Right hindlimb (tissue), 1 donor: ENCODE measurements at regions not wholly inside any gene's neighbourhood (a gene's known extent, or its start where the extent isn't known, plus 50 kb on each side); places are given as distances from the start of the nearest gene placed in this dataset.

ENCODE experiments used
- DNase-seq: peaks from one replicate; pipeline ENCODE4 v3.0.0-alpha.2; 2018

DNA sequence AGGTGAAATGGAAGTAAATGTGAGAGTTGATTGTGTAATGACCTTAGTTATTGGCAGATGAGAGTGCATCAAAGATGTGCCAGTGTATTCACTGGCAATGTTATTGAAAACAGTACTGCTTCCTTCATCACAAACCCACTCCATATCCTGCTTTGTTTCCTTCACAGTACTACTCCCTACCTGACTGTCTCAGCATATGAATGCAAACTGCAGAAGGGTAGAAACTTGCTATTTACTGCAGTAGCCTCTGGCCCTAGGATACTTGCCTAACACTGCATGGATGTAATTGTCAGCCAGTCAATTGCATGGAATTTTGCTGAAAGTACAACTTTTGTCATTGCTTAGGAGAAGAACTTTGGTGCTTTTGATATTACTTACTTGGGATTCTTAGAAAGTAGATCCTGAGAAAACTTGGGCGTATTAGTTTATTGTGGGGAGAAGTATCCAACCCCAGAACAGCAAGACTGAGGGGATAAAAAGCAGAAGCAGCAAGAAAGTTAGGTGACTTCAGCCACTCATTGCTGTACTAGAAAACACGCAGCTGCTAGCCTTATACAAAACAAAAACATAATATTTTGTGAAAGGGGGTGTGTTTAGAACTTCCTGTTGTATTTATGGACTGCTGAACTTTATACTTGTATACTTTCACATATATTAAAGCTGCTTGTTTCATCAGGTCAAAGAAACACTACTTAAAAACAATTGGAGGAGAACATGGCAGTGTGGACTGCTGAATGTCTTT is 219.0 kb downstream of the CCNG2 start:
- DNase-seq: no peak

DNA sequence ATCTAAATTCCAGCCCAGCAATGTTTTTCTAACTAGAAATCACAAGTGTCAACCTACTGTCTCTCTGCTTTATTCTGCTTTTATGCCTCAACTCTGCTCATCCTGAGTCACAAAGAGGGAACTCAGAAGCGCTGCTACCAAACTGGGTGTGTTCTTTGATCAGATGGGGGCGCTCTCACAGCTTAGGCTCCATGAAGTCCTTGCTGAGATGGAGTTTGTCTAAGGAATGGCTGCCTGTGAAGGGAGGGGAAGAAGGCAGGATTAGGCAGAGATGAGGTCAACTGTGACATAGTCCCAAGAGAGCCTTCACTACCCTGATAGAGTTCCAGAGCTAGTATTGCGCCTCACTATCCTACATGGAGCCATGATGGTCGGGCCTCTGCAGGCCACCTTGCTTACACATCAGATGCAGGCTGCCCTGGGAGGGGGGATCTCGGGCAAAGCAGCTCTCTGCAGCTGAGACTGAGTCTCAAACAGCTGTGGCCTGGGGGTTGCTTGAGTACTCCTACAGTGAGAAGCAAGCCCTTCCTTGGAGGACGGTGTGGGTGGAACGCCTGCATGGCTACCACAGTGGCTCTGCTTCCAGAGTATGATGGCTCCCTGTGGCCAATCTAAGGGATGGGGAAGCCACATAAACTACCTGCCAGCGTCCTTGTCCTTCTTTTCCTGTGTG is 219.9 kb downstream of the CCNG2 start:
- no peak for DNase-seq

DNA sequence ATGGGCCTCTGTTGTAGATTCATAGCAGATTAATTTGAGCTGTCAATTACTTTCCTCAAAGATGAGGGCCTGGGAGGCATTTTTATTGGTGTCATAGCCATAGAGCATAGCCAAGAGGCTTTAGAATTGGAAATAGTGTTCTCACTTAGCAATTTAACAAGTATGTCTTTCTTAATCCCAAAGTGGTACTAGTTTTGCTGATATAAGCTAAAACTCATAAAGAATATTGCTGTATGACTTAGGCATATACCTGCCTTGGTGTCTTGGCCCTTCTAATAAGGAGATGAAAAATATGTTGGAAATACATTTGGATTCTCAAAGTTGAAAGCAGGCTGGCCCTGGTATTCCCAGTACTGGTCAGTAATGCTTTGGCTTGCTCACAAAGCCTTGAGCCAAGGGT is 221.5 kb upstream of the CXCL13 start:
- no peak for DNase-seq

DNA sequence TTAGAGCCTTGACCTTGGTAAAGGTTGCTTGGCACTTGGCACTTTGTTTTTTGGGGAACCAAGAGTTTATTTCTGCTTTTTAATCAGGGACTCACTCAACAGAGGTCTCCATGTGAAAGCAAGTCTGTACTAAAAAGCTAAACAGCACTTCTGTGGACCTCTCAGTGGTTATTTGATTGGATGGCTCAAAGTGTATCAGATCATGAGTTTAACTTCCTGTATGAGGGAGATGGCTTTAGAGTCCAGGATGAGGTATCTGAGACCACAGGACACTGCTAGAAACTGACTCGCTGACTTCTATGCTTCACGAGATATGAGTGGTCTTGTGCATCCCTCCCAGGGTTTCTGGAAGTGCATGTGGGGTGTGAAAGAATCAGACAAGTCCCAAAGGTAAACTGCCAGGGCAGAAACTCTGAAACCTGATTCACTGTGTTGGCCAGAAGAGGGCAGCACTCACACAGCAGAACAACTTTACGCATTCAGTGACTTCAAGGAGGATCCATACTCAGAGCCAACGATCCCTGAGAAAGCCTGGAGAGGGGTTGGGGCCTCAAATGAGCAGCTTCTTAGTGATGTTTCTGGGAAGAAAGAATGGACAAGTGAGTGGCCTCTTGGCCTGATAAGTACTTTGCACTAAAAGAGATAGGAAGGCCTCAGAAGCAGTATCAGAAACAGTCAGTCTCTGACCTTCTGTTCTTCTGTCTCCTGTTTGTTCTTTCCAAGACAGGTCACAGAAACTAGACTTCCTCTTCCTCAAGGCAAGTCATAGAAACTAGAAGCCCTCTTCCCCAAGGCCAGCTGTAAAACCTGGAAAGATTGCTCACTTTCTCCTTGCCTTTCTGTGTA is 220.3 kb upstream of the CXCL13 start:
- DNase-seq: peak; percentile 70

DNA sequence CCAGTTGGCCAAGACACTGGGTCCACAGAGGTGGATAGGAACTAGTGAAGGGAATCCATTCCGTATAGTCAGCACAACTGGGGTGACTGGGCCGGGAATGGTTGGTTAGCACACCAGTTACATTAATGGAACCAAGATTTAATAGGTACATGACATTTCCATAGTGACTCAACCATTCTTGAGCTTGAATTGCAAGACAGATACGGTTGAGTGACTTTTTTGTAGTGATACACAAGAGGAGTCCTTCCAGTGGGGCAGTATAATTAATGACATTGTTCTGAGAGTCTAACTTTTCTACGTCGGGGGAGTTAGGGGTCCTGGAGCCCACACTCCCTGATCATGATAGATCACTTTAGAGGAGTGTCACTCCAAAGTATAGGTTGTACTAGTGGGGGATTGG is 211.6 kb upstream of the CXCL13 start:
- no peak for DNase-seq

DNA sequence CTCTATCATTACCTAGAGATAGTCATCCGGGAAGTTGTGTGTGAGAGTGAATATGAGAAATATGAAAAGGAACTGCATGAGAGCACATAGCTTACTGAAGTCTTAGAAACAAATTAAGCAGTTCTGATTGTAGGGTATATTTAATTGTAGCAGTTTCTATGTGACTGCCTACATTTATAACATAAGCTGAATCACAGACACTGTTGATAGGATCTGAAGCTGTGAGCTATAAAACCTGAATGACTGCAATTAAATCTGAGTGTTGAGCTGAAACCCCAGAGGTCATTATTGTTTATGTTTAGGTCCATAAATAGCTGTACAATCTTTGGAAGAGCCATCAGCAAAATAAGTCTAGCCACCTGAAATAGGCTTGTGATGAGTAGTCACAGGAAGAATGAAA is 210.1 kb upstream of the CXCL13 start:
- no peak for DNase-seq

DNA sequence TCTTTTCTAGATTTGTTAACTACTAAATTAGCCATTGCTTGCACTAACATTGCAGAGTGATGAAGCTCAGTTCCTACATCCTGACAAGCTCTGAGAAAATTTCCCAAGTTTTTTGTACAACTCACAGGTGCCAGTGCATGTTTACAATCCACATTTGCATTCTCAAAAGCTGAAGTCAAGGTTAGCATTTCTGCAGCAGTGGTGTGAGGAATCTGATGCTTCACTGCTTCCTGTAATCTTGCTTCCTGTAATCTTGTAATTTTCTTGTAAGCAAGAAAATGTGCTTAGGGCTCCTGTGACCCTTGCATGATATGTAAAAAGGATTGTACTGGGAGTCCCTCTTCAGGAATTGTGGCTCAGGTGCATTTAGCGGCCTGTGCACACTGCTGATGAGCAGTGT is 207.4 kb upstream of the CXCL13 start:
- no peak for DNase-seq

DNA sequence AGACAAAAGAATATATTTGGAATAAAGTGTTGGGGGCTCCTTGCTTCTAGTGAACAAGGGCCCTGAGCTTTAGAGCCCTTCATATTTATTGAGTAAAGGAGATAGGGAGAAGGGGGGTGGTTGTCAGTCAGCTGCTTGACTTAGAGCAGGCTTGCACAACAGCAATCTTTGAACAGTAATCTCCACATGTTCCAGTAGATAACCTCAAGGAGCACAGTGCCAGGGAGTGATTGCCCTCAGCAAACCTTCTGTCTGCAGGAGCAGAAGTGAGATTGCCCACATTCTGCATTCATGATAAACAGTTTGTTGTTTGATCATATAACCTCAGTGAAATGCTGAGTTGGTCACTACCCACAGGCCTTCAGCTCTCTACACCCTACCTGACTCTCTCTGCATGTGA is 205.8 kb upstream of the CXCL13 start:
- DNase-seq: no peak

DNA sequence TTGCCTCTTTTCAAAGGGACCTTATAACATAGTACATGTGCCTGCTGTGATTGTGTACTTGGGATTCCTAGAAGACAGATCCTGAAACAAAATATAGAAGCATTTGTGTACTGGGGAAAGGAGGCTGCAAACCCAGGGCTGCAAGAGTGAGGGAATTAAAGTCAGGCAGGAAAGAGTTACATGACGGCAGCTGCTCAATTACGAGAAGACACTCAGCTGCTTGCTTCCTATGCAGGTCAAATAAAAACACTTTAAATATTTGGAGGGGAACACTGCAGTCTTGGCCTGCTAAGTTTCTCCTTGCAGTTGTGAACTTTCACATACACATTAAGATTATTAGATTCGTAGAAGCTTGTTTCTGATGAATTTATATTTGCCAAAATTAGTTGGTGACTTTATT is 191.9 kb upstream of the CXCL13 start:
- no peak for DNase-seq

DNA sequence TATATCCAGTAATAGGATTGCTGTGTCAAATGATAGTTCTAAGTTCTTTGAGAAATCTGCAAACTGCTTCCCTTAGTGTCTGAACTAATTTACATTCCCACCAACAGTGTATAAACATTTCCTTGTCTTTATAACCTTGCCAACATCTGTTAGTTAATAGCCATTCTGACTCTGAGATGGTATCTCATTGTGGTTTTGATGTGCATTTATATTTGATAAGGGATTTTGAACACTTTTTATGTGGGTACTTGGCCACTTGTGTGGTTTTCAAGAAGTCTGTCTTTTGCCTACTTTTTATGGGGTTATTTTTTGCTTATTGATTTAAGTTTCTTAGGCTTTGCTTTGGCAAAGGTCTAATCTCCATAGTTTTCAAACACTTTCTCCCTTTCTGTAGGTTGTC is 189.9 kb upstream of the CXCL13 start:
- DNase-seq: no peak

DNA sequence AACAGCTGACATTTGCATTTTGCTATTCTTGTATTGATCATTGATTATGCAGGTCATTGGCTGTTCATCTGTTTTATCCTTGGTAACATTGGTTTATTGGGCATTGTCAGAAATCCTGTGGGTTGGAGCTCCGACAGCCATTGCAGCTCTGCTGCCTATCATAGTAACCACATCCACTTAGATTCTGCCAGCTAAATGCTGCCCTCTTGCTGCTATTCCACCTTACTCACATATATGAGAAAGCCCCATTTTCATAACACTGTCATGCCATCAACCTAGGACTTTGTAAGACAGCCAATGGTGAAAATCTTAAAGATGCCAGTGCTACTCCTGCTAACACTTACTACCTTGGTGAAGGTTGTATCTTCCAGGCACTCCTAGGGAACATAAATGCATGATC is 187.3 kb upstream of the CXCL13 start:
- no peak for DNase-seq

DNA sequence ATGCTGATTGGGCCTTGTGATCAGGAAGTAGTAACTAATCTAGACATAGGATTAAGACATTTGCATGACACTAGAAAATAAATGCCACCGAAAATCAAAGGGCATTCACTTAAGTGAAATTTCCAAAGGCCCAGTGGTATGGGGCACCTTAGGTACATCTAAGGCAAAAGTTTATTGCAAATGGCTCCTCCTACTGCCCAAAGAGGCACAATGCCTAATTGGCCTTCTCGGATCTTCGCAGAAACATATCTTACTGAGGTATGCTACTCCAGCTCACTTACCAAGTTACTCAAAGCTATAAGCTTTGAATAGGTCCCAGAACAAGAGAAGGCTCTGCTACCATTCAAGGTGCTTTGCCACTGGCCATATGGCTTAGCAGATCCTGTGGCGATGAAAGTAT is 174.8 kb upstream of the CXCL13 start:
- no peak for DNase-seq

DNA sequence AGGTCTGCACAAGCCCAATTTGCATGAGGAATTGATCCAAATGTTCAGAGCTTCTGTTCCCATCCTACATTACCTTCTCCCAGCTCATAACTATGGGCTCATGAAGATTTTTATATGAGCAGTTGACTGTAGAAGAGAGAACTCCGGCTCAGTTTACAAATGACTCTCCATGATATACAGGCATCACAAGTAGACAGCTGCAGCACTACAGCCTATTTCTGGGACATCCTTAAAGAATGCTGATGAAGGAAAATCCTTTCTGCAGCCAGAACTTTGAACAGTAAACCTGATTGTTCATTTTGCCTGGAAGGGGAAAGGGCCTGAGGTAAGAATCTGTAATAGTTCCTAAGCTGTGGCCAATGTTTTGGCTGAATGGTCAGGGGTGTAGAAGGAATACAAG is 174.1 kb upstream of the CXCL13 start:
- DNase-seq: no peak

DNA sequence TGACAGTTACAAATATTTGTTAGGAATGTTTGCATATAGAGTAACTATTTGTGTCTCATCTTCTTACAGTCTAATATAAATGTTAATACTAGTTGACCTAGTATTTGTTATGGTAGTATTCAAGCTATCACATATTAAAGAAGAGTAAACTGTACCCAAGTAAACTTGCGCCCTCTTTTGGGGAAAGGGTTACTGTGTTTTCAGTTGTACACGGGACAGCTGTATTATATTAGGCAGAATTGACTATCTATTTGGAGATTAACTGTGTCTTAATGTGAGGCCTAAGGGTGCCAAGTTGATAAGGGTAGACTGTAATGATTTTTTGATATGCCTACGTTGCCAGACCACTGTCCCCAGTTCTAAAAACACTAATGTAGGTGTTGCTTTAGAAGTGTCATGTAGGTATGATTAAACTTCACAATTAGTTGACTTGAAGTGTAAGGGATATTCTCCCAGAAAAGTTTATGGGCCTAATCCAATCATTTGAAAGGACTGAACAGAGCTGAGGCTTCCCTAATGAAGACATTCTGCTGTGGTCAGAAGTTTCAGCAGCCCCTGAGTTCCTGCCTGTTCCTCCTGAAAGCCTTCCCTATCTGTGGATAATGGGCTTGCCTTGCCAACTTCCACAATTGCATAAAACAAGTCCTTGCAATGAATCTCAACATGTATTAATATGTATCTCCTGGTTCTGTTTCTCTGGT is 172.8 kb upstream of the CXCL13 start:
- no peak for DNase-seq

DNA sequence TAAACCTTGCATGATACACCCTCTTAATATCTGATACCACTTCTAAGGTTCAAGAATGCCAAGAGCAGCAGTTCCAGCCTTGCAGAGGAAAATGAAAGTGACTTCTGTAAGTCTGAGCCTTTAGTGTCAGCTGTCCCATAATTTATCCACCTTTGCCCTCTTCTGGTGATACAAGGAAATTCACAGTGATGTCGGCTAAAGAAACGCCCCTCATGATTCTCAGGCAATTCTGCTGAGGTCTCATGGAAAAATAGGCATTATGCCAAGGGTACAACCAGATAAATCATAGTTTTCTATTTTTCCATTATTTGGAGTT is 172.2 kb upstream of the CXCL13 start:
- DNase-seq: no peak

DNA sequence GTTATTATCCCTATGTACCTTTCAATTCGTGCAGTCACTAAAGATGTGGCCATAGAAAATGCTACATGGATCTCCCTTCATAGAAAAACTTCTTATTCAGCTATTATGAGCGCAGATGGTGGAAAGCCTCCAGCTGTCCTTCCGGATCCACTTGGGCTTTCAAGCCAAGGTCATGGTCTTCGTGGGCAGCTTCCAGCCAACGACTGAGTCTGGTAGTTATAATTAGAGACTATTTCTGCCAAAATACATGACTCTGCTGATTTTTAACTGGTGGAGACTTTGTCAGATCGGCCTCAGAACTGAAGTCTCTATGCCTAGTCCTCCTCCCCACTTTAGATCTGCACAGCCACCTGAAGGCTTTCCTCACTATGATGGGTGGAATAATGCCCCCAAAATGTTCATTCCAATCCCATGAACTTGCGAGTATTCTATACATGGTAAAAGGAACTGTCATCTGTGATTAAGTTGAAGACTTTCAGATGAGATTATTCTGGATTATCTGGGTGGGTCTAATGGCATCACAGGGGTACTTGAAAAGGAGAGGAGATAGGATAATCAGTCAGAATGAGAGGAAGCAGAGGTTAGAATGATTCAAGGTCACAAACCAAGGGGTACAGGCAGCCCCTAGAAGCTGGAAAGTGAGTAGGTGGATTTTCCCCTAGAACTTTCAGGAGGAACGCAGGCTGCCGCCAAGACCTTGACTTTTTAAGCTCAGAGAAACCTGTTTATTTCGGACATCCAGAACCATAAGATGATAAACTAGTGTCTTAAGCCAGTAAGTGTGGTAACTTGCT is 171.1 kb upstream of the CXCL13 start:
- no peak for DNase-seq

DNA sequence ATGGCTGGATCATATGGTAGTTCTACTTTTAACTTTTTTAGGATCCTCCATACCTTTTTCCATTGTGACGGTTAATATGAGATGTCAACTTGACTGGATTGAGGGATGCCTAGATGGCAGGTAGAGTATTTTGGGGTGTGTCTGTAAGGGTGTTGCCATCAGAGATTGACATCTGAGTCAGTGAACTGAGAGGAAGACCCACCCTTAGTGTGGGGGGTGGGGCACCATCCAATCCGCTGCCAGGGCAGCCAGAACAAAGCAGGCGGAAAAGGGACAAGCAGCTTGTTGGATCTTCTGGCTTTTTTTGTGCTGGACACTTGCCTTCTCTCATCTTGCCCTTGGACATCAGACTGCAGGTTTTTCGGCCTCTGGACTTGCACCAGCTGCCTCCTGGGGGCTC is 168.5 kb upstream of the CXCL13 start:
- DNase-seq: no peak

DNA sequence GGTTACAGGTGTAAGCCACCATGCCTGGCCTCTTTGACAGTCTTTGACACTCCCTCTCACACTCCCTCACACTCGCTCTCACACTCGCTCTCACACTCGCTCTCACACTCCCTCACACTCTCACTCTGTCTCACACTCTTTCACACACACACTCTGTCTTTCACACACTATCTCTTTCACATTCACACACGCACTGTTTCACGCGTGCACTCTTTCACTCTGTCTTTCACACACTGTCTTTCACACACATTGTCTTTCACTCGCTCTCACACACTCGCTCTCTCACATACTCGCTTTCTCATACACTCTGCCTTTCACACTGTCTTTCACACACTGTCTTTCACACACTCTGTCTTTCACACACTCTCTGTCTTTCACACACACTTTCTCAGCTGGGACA is 167.1 kb upstream of the CXCL13 start:
- DNase-seq: no peak

DNA sequence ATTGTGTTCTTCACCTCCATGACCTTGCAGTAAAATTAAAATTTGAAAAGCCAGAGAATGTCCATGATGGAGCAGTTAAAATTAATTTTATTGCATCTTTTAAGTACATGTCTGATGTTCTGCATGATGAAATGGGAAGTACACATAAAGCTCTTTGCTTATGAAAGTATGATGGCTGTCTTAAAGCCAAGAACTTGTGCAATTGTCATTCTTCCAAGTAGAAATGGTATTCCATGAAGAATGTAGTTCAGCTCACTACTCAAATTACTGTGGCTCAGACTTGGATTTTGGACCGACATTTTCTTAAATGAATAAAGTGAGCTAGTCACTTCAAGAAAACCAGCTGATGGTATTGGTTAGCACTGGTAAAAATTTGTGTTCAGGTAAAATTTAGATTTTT is 161.7 kb upstream of the CXCL13 start:
- no peak for DNase-seq

DNA sequence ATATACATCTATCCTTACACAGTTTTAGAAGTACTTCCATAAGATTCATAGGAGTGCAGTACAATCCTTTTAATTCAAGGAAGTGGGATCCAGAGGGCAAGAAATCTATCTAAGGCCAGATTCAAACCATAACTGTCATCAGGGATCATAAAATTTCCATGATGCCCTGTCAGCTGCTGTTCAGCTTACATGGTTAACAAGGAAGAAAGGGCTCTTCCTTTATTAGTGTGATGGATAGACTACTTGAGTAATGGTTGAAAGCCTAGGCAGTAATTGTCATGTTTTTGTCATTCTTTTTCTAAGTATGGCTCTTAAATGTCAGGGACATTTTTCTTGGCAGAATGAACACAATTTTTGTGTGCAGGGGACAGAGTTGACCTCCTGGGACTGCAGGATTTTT is 159.8 kb upstream of the CXCL13 start:
- no peak for DNase-seq

DNA sequence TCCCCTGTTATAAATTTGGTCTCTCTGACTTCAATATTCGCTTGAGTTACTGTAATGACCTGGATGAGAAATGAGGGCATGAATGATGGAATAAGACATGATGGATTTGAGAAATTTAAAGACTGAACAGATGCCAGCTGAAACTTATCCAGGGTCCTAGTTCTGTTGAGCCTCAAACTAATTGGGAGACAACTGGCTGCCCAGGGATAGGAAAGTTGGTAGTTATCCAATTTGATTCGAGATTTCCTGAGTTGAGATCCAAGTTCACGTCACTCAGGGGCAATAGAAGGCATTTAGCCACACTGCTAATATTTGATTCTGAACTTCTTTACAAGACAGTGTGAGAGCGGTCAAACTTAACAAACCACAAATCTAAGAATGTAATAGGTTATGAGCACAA is 159.0 kb upstream of the CXCL13 start:
- DNase-seq: no peak

DNA sequence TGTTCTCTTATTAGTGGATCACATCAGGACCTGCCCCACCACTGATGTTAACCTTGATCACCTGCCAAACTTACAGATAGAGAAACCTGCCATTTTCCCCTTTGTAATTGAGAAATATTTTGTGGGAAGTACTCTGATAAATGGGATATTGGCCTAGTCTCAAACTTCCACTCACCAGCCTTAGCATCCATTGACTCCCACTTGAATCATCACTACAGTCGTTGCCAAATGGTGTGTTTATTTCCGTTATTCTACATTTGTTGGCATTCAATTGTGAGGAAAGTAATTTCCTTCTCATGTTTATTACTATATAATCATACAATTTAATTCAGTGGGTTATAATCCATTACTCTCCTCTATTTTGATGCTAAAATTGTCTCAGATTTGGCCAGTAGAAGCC is 156.4 kb upstream of the CXCL13 start:
- DNase-seq: no peak

DNA sequence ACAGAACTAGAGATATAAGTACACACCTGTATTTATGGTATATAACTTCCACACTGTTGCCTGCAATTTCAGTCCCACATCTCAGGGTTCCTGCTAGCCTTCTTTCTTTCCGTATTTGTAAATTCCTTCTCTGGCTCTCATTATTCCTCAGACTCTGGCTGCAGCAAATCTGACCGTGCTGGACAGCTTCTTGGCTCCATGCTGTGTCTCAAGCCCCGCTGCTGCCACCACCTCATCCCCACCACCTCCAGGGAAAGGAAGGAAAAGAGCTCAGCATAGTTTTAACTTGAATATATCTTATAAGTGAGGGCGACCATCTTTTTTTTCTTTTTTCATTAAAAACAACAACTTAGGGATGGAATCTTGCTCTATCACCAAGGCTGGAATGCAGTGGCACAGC is 155.6 kb upstream of the CXCL13 start:
- DNase-seq: no peak
